Germinal center (tissue), 1 donor: ENCODE measurements at regions not wholly inside any gene's neighbourhood (a gene's known extent, or its start where the extent isn't known, plus 50 kb on each side); places are given as distances from the start of the nearest gene placed in this dataset.

ENCODE experiments used
- DNase-seq: peaks from one replicate; pipeline ENCODE4 v3.0.0; 2012; ENCODE audit warnings: mixed read lengths, low spot score

- DNase-seq: no peak
Measured at GRCh38 chr5:155844542-155844941, 482.4 kb upstream of the SGCD start.

- DNase-seq: no peak
Measured at GRCh38 chr5:155850370-155850769, 476.6 kb upstream of the SGCD start.

- no peak for DNase-seq
Measured at GRCh38 chr5:155866971-155867370, 460.0 kb upstream of the SGCD start.

- no peak for DNase-seq
Measured at GRCh38 chr5:155867522-155868088, 459.4 kb upstream of the SGCD start.

- no peak for DNase-seq
Measured at GRCh38 chr5:155870636-155871035, 456.3 kb upstream of the SGCD start.

- no peak for DNase-seq
Measured at GRCh38 chr5:155871623-155872022, 455.3 kb upstream of the SGCD start.

GRCh38 chr5:155872629-155873220 lies 454.2 kb upstream of the SGCD start:
- DNase-seq: no peak

GRCh38 chr5:155878991-155879575 lies 447.9 kb upstream of the SGCD start:
- DNase-seq: no peak

- no peak for DNase-seq
Measured at GRCh38 chr5:155884041-155884440, 442.9 kb upstream of the SGCD start.

GRCh38 chr5:155885199-155885598 lies 441.8 kb upstream of the SGCD start:
- no peak for DNase-seq

GRCh38 chr5:155886311-155887031 lies 440.5 kb upstream of the SGCD start:
- no peak for DNase-seq

GRCh38 chr5:155895484-155895883 lies 431.5 kb upstream of the SGCD start:
- DNase-seq: no peak

- no peak for DNase-seq
Measured at GRCh38 chr5:155897761-155898160, 429.2 kb upstream of the SGCD start.

- DNase-seq: no peak
Measured at GRCh38 chr5:155898284-155898683, 428.7 kb upstream of the SGCD start.

GRCh38 chr5:155903791-155904190 lies 423.2 kb upstream of the SGCD start:
- no peak for DNase-seq

- DNase-seq: no peak
Measured at GRCh38 chr5:155905364-155905763, 421.6 kb upstream of the SGCD start.

- DNase-seq: no peak
Measured at GRCh38 chr5:155906046-155906445, 420.9 kb upstream of the SGCD start.

GRCh38 chr5:155908543-155908942 lies 418.4 kb upstream of the SGCD start:
- no peak for DNase-seq

GRCh38 chr5:155912291-155912690 lies 414.7 kb upstream of the SGCD start:
- no peak for DNase-seq

GRCh38 chr5:155914766-155915165 lies 412.2 kb upstream of the SGCD start:
- no peak for DNase-seq

- DNase-seq: no peak
Measured at GRCh38 chr5:155915601-155916000, 411.4 kb upstream of the SGCD start.

- no peak for DNase-seq
Measured at GRCh38 chr5:155919126-155919525, 407.8 kb upstream of the SGCD start.

GRCh38 chr5:155919725-155920124 lies 407.2 kb upstream of the SGCD start:
- no peak for DNase-seq
